ENCODE measurements at regions not wholly inside any gene's neighbourhood (a gene's known extent, or its start where the extent isn't known, plus 50 kb on each side); places are given as distances from the start of the nearest gene placed in this dataset.

DNA sequence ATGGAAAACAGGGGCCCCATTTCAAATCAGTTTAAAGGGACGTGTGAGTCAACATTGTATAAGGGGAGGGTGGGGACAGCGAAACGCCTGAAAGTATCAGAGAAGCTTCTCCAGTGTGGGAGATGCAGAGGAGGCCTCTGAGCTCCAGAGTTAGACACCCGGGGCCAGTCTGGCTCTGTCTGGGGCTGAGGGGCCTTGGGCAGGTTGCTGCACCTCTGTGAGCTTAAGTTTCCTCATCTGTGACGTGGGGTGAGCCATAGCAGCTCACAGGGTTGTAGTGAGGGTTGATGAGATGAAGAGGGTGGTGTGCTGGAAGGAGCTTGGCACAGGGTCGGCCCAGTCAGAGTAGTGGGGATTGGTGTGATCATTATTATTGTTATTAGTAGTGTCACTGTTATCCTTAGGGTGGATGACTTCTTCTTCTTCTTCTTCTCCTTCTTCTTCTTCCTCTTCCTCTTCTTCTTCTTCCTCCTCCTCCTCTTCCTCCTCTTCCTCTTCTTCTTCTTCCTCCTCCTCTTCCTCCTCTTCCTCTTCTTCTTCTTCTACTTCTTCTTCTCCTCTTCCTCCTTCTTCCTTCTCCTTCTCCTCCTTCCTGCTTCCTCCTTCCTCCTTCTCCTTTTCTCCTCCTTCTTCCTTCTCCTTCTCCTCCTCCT lies 282.0 kb downstream of the PTPRU start:
- intact Hi-C loops (cut with micrococcal nuclease) = no loop called here
- no peak for DNase-seq (ENCODE audit: low spot score)
- H3K36me3 Mint-ChIP-seq (ENCODE audit: low read depth) = no peaks in the 10 kb centered on the region
- H3K27me3 Mint-ChIP-seq (ENCODE audit: insufficient read depth) = peaks cover 9% of the 10 kb centered on the region
- no peaks in the 10 kb centered on the region for H3K9me3 Mint-ChIP-seq
- H3K4me1 Mint-ChIP-seq (ENCODE audit: low read depth) = no peaks in the 10 kb centered on the region
- no peak overlapping the region for H3K4me3 Mint-ChIP-seq
- no peak overlapping the region for H3K27ac Mint-ChIP-seq

DNA sequence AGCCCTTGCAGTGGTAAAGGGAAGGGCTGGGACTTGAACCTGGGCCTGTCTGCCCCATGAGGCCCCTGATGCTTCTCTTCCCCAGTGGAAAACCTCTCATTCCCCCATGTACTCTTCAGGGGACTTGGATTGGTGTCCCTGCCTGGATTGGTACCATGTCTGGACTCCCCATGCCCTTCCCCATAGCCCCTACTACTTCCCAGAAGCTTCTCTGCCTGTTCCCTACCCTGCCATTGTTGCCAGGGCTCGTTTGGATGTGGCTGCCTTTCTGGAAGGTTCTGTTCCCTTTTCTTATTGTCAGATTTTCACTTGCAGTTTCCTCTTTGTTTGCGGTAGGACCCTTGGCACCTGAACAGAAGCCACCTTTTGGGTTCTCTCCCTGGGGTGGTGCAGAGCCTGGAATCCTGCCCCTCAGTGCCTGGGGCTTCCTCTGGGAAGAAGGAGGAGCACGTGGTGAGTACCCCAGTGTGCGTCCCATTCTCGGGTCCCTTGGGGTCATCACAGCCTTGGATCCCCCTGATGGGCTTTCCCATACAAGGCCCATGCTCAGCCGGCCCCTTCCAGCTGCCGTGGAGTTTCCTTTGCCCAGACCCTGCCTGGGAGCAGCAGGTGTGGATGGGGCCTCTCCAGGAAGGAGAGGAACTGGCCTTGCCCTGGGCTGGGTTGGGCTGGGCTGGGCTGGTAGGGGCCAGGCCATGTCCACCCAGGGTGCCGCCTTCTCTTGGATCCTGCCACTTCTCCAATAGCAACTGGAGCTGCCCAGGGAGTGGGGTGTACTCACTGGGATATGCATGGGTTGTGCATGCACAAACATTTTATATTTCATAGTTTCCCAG lies 281.1 kb downstream of the PTPRU start:
- no peak overlapping the region for H3K4me3 Mint-ChIP-seq
- intact Hi-C loops (cut with micrococcal nuclease) = no loop called here
- peaks cover 9% of the 10 kb centered on the region for H3K27me3 Mint-ChIP-seq (ENCODE audit: insufficient read depth)
- H3K9me3 Mint-ChIP-seq = no peaks in the 10 kb centered on the region
- H3K36me3 Mint-ChIP-seq (ENCODE audit: low read depth) = no peaks in the 10 kb centered on the region
- no peak for DNase-seq (ENCODE audit: low spot score)
- no peaks in the 10 kb centered on the region for H3K4me1 Mint-ChIP-seq (ENCODE audit: low read depth)
- no peak overlapping the region for H3K27ac Mint-ChIP-seq

DNA sequence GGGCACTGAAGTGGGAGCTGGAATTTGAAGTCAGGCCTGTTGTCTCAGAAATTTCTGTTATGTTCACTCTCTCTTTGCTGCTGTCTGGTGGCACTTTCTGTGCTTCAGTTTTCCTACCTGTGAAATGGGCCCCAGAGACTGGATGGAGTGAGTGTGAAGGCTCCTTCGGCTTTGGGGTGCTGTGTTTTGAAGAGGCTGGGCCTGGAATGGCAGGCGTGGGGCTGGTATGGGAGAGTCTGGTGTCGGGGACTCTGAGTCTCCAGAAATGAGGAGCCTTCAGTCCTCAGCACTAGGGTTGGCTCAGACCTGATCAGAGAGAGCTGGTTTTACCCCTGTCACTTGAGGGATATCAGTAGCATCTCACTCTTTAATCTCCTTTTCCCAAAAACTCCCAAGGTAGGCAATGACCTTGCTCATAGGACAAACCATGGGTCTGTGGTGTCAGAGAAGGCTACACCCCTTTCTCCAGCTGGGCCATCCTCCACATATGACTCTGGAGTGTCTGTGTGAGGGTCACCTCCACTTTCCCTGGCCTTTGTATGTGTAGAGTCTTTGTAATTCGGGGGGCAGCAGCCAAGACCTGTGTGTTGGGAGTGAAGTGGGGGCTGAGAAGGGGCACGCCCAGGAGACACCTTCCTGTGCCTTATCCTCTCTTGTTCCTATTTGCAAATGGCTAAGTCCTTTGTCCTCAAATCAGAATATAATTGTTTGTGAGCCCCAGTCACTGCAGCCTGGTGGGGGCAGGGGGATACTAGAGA lies 279.9 kb downstream of the PTPRU start:
- Mint-ChIP-seq H3K27me3 (ENCODE audit: insufficient read depth) (peaks cover 14% of the 10 kb centered on the region), H3K27ac (no peak overlapping the region), H3K4me1 (ENCODE audit: low read depth) (no peaks in the 10 kb centered on the region), H3K36me3 (ENCODE audit: low read depth) (no peaks in the 10 kb centered on the region), H3K9me3 (no peaks in the 10 kb centered on the region), H3K4me3 (no peak overlapping the region)
- intact Hi-C loops (cut with micrococcal nuclease) = no loop called here
- DNase-seq (ENCODE audit: low spot score) = no peak

DNA sequence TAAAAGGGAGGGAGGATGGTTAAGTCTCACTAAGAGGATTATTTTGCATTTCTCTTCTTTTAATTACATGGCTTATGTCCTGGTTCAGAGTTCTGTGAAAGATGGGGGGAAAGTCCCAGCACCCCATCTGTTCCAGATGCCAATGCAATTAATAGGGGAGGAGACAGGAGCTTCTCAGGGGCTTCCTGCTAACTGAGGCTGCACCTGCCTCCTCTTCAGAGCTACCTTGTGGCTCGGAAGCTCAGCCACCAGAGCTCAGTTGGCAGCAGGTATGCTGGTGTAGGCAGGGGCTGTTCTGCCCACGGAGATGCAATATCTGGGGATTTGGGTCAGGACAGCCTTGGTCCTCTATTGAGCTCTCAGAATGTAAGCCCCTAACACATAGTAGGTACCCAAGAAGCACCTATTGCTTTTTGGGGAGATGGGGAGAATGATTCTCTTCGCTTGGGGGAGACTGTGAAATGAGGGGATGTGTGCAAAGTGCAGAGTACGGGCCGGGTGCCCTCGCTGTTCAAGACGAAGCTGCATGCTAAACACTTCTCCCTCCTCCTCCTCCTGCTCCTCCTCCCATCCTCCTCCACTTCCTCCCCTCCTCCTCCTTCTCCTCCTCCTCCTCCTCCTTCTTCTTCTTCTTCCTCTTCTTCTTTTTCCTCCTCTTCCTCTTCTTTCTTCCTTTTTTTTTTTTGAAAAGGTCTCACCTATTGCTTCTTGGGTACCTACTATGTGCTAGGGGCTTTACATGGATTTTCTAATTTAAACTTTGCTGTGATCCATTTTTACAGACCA lies 279.0 kb downstream of the PTPRU start:
- Mint-ChIP-seq H3K27me3 (ENCODE audit: insufficient read depth) (peaks cover 17% of the 10 kb centered on the region), H3K36me3 (ENCODE audit: low read depth) (no peaks in the 10 kb centered on the region), H3K4me3 (no peak overlapping the region), H3K9me3 (no peaks in the 10 kb centered on the region), H3K27ac (no peak overlapping the region), H3K4me1 (ENCODE audit: low read depth) (no peaks in the 10 kb centered on the region)
- intact Hi-C loops (cut with micrococcal nuclease) = no loop called here
- DNase-seq (ENCODE audit: low spot score) = no peak

DNA sequence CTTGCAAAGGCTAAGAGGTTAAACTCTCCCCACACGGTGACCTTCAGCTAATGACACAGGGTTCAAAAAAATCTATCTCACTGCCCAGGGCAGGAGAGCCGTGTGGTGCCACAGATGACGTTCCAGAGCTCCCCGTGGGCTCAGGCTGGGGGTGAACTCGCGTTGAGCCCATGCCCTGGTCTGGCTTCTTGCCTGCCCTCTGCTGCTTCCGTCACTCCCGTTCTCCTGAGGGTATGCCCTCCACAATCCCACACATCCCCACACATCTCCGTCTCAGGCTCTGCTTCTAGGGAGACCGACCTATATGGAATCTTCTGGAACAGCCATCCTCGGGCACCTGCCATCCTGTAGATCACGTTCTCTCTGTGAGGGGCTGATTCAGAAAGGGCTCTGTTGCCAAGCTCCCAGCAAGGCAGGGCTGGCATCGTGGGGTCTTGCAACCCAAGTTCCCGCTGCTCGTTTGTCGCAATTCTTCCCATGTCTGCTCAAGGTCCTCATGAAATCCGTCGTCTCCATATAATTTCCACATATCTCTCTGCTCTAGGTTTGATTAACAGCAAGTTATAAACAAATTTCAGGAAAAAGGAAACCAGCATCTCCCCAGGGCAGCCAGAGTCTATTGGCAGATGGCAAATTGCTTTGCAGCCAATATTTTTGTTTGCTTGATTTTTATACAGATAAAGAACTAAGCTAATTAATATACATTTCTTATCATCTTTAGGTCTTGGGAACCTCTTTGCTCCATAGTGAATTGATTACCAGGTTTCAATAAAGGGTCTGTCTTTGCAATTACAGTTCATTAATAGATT lies 278.2 kb downstream of the PTPRU start:
- DNase-seq (ENCODE audit: low spot score) = no peak
- H3K4me1 Mint-ChIP-seq (ENCODE audit: low read depth) = no peaks in the 10 kb centered on the region
- no peaks in the 10 kb centered on the region for H3K9me3 Mint-ChIP-seq
- H3K4me3 Mint-ChIP-seq = no peak overlapping the region
- H3K36me3 Mint-ChIP-seq (ENCODE audit: low read depth) = no peaks in the 10 kb centered on the region
- H3K27ac Mint-ChIP-seq = no peak overlapping the region
- intact Hi-C loops (cut with micrococcal nuclease) = loop anchor here (5.0 kb wide), 1 partner anchor 333 kb away; no protein-coding TSS in a partner anchor
- H3K27me3 Mint-ChIP-seq (ENCODE audit: insufficient read depth) = peaks cover 17% of the 10 kb centered on the region

DNA sequence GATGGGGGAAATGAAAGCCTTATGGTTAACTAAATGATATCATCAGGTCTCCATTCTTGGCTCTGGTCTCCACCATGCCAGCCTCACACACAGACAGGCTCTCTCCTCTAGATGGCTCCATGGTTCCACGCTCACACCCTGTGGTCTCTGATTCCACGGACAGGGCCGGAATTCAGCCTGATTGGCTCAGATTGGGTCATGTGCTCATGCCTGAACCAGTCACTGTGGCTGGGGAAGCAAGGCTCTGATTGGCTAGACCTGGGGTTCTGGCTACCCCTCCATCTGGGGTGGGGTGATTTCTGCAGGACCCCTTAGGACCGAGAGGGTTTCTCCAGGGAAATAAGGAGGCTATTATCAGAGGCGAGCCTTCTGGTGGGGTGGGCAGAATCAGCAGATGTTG lies 277.0 kb downstream of the PTPRU start:
- intact Hi-C loops (cut with micrococcal nuclease) = loop anchor here (5.0 kb wide), 1 partner anchor 334 kb away; no protein-coding TSS in a partner anchor
- H3K36me3 Mint-ChIP-seq (ENCODE audit: low read depth) = no peaks in the 10 kb centered on the region

DNA sequence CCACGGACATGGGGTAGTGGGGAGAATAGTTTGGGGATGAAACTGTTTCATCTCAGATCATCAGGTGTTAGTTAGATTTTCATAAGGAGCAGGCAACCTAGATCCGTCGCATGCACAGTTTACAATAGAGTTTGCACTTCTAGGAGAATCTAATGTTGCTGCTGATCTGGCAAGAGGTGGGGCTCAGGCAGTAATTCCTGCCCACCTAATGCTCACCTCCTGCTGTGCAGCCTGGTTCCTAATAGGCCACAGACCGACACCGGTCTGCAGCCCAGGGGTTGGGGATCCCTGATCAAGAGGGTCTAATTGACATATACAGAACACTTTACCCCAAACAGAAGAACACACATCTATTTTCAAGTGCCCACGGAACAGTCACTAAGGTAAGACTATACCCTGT lies 275.1 kb downstream of the PTPRU start:
- H3K4me3 Mint-ChIP-seq = no peak overlapping the region
- DNase-seq (ENCODE audit: low spot score) = no peak
- no peaks in the 10 kb centered on the region for H3K4me1 Mint-ChIP-seq (ENCODE audit: low read depth)
- peaks cover 17% of the 10 kb centered on the region for H3K27me3 Mint-ChIP-seq (ENCODE audit: insufficient read depth)
- H3K27ac Mint-ChIP-seq = no peak overlapping the region
- no peaks in the 10 kb centered on the region for H3K36me3 Mint-ChIP-seq (ENCODE audit: low read depth)
- no peaks in the 10 kb centered on the region for H3K9me3 Mint-ChIP-seq
- intact Hi-C loops (cut with micrococcal nuclease) = loop anchor here (5.0 kb wide), 1 partner anchor 336 kb away; no protein-coding TSS in a partner anchor

More for the DNA sequence above, 277.0 kb downstream of the PTPRU start:
- DNase-seq (ENCODE audit: low spot score) = no peak
- Mint-ChIP-seq H3K27me3 (ENCODE audit: insufficient read depth) (peaks cover 19% of the 10 kb centered on the region), H3K9me3 (no peaks in the 10 kb centered on the region), H3K4me1 (ENCODE audit: low read depth) (no peaks in the 10 kb centered on the region), H3K27ac (no peak overlapping the region), H3K4me3 (no peak overlapping the region)

DNA sequence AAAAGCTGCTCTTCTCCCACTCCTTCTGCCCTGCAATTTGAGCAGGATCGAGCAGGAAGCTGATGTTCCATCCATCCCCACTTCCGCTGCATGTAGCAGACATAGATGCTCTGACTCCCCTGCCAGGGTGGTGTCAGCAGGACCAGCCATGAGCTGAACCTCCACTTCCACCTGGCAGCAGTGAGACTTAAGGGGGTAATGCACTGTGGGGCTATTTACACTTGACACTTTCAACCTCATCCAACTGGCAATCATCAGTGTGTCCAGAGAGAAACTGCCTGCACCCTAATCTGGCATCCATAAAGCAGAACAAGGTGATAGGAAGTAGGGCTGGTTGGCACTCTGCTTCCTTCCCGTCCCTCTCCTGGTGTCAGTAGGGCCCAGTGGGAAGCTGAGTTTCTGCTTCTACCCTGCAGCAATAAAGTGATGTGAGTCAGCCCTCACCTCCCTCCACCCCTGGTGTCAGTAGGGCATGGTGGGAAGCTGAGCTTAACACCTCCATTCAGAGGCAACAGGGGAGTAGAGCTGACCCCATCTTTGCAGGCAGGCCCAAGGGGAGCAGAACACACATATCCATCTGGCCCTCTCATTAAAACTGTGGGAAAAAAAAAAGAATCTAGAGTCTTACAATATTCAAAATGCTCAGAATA lies 272.3 kb downstream of the PTPRU start:
- H3K36me3 Mint-ChIP-seq (ENCODE audit: low read depth) = no peaks in the 10 kb centered on the region
- no peaks in the 10 kb centered on the region for H3K9me3 Mint-ChIP-seq
- no peaks in the 10 kb centered on the region for H3K4me1 Mint-ChIP-seq (ENCODE audit: low read depth)
- DNase-seq (ENCODE audit: low spot score) = no peak
- intact Hi-C loops (cut with micrococcal nuclease) = no loop called here
- H3K27me3 Mint-ChIP-seq (ENCODE audit: insufficient read depth) = peaks cover 20% of the 10 kb centered on the region
- no peak overlapping the region for H3K4me3 Mint-ChIP-seq
- H3K27ac Mint-ChIP-seq = no peak overlapping the region

DNA sequence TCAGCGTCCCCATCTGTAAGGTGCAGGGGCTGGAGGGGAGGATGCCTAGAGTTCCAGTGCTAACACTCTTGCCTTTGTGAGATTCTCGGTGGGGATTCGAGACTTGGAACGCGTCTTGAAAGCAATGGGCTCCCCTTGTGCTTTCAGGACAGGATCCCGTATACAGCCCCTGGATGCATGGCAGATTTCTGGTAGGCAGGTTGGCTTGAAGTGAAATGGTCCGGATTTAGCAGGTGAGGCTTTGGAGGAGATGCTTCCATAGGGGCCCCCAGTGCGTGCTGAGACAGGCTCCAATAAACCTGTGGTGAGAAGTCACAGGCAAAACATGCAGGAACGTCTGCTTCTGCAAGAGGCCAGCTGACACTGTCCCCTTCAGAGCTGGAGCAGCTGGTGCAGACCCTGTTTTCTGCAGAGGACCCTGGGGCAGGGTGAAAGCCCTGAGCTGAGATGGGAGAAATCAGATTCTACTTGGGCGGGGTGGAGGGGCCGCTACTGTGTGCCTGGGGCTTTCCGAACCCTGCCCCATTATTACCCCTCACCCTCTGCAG lies 270.4 kb downstream of the PTPRU start:
- no peak overlapping the region for H3K4me3 Mint-ChIP-seq
- H3K27ac Mint-ChIP-seq = no peak overlapping the region
- H3K9me3 Mint-ChIP-seq = no peaks in the 10 kb centered on the region
- intact Hi-C loops (cut with micrococcal nuclease) = no loop called here
- H3K36me3 Mint-ChIP-seq (ENCODE audit: low read depth) = no peaks in the 10 kb centered on the region
- peaks cover 18% of the 10 kb centered on the region for H3K27me3 Mint-ChIP-seq (ENCODE audit: insufficient read depth)
- no peaks in the 10 kb centered on the region for H3K4me1 Mint-ChIP-seq (ENCODE audit: low read depth)
- DNase-seq (ENCODE audit: low spot score) = no peak

DNA sequence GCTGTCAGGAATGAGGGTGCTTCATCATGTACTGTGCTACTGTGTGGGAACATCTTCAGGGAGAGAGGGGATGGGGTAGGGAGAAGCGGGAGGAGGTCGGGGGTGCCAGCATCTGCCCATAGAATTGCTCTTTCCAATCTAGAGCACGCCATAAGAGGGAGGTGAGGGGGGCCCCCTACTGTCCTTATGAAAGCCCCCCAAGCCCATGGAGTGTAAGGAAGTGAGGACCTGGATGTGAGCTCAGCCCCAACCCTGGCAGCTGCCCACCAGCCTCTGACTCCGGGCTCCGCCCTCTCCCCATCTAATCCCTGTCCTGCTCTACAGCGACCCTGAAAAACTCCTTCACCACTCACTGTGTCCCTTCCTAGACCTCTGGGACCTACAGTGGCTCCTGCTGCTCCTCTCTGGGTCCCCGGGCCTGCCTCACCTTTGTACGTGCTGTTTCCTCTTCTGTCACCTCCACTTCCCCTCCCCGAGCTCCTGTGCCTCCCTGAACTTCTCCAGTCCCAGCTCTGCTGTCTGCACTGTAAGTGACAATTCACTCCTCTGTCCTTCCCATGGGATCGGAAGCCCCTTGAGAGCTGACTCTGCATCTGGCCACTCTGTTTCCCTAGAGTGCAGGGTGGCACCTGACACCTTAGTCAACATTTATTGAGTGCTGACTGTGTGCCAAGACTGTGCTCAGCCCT lies 269.4 kb downstream of the PTPRU start:
- Mint-ChIP-seq H3K27ac (no peak overlapping the region), H3K4me3 (no peak overlapping the region), H3K4me1 (ENCODE audit: low read depth) (no peaks in the 10 kb centered on the region), H3K9me3 (no peaks in the 10 kb centered on the region), H3K27me3 (ENCODE audit: insufficient read depth) (peaks cover 13% of the 10 kb centered on the region), H3K36me3 (ENCODE audit: low read depth) (no peaks in the 10 kb centered on the region)
- intact Hi-C loops (cut with micrococcal nuclease) = no loop called here
- DNase-seq (ENCODE audit: low spot score) = no peak

All from activated T-helper 1 cell treated with anti-CD3 and anti-CD28 coated beads, Interleukin-12 subunit alpha, Interleukin-12 subunit beta, Interleukin-2, Interleukin-4 antibody, amounts not matched to agents 30 ng/mL and 10 ng/mL and 1 ng/mL, durations not matched to agents 14 hours and 24 hours and 36 hours (primary cell).